ES-I3 (cell line): ENCODE measurements at regions not wholly inside any gene's neighbourhood (a gene's known extent, or its start where the extent isn't known, plus 50 kb on each side); places are given as distances from the start of the nearest gene placed in this dataset.

Experiments used
- H3K36me3 ChIP-seq: 2 replicates; pipeline ENCODE4 v1.6.1; 2013; ENCODE audit warnings: mild to moderate bottlenecking, low read length, control low read depth, moderate library complexity; ENCODE audit not compliant: insufficient read depth
- H3K4me1 ChIP-seq: 2 replicates; pipeline ENCODE4 v1.6.1; 2013; ENCODE audit warnings: mild to moderate bottlenecking, control low read depth, low read length; ENCODE audit not compliant: insufficient read depth
- H3K9ac ChIP-seq: 2 replicates; pipeline ENCODE4 v1.6.1; 2013; ENCODE audit warnings: low read depth, mild to moderate bottlenecking, low read length, moderate library complexity
- H3K9me3 ChIP-seq: 2 replicates; pipeline ENCODE4 v1.6.1; 2013; ENCODE audit warnings: mild to moderate bottlenecking, low read length, moderate library complexity; ENCODE audit not compliant: control insufficient read depth, insufficient read depth

DNA sequence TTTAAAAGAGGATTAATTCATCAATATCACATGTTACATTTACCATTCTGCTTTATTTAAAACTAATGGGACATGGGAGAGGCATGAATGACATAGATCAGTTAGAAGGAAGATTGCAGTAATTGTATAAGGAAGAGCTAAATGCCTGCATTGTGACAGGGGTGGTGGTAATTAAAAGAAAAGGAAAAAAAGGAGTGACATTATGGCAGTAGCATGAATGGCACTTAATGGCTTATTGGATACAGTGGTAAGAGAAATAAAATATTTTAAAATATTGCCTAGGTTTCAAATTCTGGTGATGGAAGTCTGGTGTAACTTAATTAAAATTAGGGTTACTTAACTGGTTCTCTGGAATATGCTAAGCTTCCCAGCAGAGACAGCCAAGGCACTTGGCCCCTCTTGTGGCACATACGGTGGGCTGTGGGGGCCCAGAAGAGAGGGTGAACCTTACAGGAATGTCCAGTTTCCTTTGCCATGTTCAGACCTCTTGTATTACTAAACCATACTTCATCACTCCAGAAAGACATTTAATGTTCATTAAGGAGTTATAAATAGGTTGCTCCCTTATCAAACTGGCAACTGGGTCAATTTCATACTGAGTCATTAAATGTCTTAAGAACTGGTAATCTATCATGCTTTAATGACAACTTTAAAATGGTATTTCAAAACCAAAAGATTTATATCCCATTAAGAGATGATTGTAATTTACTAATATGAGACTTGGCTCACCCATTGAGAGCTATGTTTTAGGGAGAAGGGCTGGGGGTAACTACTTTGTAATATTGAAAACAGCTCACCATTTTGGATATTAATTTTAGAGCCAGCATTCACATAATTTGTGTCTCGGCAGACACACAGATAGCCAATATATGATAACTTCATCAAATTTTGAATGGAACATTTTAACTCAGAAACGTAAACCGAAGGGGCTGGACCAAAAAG is 798.9 kb upstream of the PIK3C3 start:
- no peaks in the 10 kb centered on the region for H3K4me1 ChIP-seq

DNA sequence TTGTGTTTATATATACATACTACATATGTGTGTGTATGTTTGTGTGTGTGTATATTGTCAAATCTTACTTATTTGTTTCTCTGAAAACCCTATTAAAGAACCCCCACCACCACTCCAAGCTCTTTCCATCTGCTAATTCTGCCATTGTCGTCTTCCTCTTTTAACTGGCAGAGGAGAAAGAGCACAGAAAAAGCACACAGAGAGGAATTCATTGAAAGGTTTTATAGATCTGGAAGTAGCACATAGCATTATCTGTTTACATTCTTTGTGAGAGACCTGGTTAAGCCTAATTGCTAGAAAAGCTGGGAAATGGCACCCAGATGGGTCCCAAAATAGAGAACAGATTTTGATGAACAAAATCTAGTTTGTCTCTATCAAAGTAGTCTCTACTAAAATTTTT is 800.0 kb upstream of the PIK3C3 start:
- H3K9me3 ChIP-seq: no peaks in the 10 kb centered on the region
- no peaks in the 10 kb centered on the region for H3K36me3 ChIP-seq
- no peaks in the 10 kb centered on the region for H3K4me1 ChIP-seq
- H3K9ac ChIP-seq: no peak overlapping the region

More for the DNA sequence above, 798.9 kb upstream of the PIK3C3 start:
- Histone ChIP-seq H3K9me3 (no peaks in the 10 kb centered on the region), H3K36me3 (no peaks in the 10 kb centered on the region), H3K9ac (no peak overlapping the region)

DNA sequence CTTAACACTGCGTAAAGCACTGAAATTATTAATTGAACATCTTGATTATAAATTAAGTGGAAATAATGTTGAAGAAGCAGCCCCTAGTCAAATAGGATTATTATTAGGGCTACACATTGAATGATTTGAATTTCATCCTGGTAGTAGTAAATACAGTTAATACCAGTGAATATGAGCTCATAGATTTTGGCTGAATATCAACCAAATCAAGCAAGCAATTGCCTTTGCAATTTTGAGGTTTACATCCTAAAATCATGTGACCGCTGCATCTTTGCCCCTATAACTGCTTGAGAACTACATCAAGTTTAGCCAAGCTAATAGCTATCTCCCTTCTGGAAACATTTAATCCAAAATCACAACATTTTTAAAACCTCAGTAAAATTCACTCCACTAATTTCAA is 801.2 kb upstream of the PIK3C3 start:
- H3K9ac ChIP-seq: no peak overlapping the region
- no peaks in the 10 kb centered on the region for H3K9me3 ChIP-seq
- no peaks in the 10 kb centered on the region for H3K4me1 ChIP-seq
- no peaks in the 10 kb centered on the region for H3K36me3 ChIP-seq

DNA sequence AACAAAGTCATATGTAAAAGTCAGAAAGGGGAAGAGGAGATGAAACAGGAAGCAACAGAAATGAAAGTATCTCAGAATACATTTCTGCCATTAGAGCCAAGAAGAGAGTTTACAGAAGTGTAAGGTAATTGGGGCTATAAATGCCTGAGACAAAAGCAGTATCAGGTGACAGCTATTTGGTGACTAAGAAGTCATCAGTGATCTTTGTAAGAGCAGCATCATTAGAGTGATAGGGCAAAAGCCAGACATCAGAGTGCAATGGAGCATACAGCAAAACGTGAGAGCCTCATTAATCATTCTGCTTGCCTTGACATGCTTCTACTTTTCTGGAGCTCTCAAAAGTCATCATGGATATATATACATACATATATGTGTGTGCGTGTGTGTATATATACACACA is 804.7 kb upstream of the PIK3C3 start:
- H3K9ac ChIP-seq: no peak overlapping the region
- no peaks in the 10 kb centered on the region for H3K9me3 ChIP-seq

DNA sequence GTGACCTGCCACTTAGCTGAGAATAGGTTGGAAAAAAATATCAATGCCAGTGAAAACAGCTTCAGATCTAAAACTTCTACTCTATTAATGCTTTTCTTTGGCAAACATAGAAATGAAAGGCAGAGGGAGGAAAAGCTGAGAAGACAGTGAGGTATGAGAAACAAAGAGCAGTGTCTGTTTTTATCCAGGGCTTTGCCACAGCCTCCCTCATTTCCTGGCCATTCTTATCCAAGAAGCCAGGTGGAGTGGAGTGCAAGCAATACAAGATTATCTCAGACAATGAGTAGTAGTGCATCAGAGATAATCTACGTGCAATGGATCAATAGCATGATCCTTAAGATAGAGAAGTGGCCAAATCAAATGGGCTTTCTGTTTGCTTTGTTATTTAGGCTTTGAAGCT is 808.7 kb upstream of the PIK3C3 start:
- no peak overlapping the region for H3K9ac ChIP-seq
- no peaks in the 10 kb centered on the region for H3K36me3 ChIP-seq
- peaks cover 5% of the 10 kb centered on the region; the same call in 1 of the 2 replicates for H3K4me1 ChIP-seq
- no peaks in the 10 kb centered on the region for H3K9me3 ChIP-seq

More for the DNA sequence above, 804.7 kb upstream of the PIK3C3 start:
- Histone ChIP-seq H3K36me3 (no peaks in the 10 kb centered on the region), H3K4me1 (peaks cover 5% of the 10 kb centered on the region; the same call in 1 of the 2 replicates)

DNA sequence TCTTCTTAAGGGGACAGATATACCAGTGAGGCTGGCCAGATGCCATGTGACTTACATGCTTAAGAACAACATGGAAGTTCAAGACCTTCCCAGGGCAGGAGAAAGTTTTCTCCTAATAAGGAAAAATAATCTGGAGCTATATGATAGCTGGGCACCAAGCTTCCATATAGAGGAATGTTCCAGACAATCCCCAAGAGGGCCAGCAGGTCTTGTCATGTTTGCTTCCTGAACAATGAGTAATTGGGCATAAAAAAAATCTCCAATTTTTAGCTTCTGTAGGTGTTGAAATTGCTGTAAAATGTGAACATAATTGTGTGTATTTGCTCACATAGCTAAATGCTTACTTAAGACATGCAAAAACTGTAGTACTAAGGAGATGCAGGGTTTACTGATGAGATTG is 809.5 kb upstream of the PIK3C3 start:
- H3K4me1 ChIP-seq: peaks cover 5% of the 10 kb centered on the region; the same call in 1 of the 2 replicates

DNA sequence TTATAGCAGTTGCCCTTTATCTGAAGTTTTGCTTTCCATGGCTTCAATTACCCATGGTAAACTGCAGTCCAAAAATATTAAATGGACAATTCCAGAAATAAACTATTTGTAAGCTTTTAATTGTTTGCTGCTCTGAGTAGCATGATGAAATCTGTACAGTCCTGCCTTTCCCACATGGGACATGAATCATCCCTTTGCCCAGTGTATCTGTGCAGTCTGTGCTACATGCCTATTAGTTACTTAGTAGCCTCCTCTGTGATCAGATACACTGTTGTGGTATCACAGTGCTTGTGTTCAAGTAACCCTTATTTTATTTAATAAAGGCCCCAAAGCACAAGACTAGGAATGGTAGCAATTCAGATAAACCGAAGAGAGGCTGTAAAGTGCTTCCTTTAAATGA is 810.6 kb upstream of the PIK3C3 start:
- Histone ChIP-seq H3K4me1 (peaks cover 5% of the 10 kb centered on the region; the same call in 1 of the 2 replicates), H3K36me3 (no peaks in the 10 kb centered on the region), H3K9me3 (no peaks in the 10 kb centered on the region), H3K9ac (no peak overlapping the region)

More for the DNA sequence above, 809.5 kb upstream of the PIK3C3 start:
- Histone ChIP-seq H3K9ac (no peak overlapping the region), H3K9me3 (no peaks in the 10 kb centered on the region), H3K36me3 (no peaks in the 10 kb centered on the region)

DNA sequence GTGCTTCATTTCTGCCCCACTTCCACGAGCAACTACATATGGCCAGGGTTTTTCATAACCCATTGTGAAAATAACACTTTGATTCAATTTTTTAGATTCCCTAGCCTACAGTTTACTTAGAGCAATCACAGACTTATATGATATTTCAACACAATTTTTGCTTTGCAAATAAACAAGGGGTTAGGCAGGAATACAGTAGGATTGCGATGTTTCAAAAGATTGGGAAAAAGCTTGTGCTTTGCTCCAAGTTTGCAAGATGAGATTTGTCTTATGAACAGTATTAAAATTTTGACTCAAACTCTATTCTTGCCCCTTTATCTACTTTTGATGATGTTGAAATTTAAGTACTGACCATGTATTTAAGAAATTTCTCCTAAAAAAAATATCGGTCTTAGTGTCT is 814.5 kb upstream of the PIK3C3 start:
- Histone ChIP-seq H3K36me3 (no peaks in the 10 kb centered on the region), H3K9me3 (no peaks in the 10 kb centered on the region), H3K9ac (no peak overlapping the region), H3K4me1 (no peaks in the 10 kb centered on the region)

DNA sequence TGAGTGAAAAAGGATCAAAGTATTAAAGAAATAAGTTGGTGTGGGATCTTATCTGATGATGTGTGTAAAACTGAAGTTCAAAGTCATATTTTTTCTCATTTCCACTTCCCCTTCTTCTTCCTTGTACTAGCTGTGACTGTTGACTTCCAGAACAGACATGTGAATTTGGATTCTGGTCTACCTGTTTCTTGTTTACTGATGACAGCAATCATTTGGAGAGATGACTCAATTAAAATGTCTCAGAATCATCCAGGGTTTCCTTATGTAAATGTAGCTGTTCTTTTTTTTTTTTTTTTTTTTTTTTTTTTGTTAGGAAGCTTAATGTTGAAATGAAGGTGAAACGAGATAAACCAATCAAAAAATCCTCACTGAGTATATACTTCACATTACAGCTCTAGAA is 819.9 kb upstream of the PIK3C3 start:
- H3K9me3 ChIP-seq: no peaks in the 10 kb centered on the region
- no peak overlapping the region for H3K9ac ChIP-seq
- no peaks in the 10 kb centered on the region for H3K36me3 ChIP-seq
- H3K4me1 ChIP-seq: no peaks in the 10 kb centered on the region

DNA sequence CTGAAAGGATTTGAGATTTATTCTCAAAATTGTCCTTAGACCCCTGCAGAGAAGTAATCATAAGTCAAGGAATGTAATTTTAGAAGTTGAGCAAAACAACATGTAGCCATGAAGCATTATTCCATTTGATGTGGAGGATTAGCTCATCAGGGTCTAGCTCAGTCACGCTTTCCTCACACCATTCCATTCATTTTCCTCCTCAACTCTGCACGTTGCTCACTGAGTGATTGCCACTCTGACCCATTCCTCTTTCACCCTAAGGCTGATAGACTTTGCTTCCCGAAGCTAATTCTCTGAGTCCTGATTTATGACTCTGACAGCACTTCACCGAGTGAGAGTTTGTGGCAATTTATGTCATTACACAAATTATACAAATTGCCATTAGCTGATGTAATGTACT is 820.6 kb upstream of the PIK3C3 start:
- no peak overlapping the region for H3K9ac ChIP-seq
- H3K36me3 ChIP-seq: no peaks in the 10 kb centered on the region
- H3K4me1 ChIP-seq: no peaks in the 10 kb centered on the region
- H3K9me3 ChIP-seq: no peaks in the 10 kb centered on the region

DNA sequence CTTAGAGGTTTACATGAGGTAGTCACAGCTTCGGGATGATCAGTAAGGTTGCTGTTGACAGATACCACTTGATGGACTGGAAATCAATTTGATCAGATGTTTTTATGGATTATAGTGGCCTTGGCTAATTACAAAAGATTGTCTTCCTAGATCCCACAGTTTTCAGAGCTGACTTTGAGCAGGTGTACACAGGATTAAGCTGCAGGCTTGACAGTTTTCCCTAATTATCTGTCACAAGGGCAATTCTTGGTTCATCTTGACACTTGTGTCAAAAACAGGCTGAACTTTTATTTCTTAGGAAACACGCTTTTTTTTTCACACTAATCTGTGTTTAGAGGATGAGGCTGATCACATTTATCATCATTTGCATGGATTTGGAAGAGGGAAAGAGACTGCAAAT is 824.0 kb upstream of the PIK3C3 start:
- Histone ChIP-seq H3K4me1 (no peaks in the 10 kb centered on the region), H3K9me3 (no peaks in the 10 kb centered on the region), H3K36me3 (no peaks in the 10 kb centered on the region), H3K9ac (no peak overlapping the region)

DNA sequence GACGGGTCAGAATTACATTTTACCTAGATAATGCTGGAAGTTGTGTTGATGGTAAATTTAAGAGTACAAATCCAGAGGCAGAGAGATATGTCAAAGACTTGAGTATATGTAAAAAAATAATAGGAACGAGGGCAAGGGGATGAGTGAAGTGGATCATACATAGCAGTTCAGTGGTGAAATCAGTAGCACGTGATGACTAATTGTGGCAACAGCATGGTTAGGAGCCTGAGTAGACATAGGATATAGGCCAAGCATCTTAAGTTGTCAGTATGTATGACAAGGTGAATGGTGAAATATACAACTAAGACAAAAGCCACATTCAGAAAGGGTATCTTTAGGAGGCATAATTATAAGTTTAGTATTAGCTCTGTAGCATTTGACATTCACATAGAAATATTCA is 826.5 kb upstream of the PIK3C3 start:
- no peaks in the 10 kb centered on the region for H3K9me3 ChIP-seq
- no peak overlapping the region for H3K9ac ChIP-seq
- H3K36me3 ChIP-seq: no peaks in the 10 kb centered on the region
- H3K4me1 ChIP-seq: no peaks in the 10 kb centered on the region

DNA sequence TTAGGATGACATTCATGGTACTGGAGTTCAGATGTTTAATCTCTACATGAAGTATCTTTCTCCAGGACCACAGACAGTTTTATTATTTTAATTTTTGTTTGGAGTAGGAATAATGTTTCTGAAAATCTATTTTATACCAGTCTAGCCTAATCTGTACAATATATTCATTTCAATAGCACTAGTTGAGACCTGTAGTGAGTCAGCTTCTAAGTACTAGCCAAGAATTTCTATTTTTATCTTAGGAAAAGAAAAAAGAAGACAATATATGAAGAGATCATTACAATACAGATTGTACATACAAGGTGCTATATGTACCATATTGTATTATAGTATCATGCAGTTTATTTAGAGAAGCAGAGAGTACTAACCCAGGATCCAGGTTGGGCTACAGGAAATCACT is 826.9 kb upstream of the PIK3C3 start:
- Histone ChIP-seq H3K9me3 (no peaks in the 10 kb centered on the region), H3K36me3 (no peaks in the 10 kb centered on the region), H3K4me1 (no peaks in the 10 kb centered on the region), H3K9ac (no peak overlapping the region)

DNA sequence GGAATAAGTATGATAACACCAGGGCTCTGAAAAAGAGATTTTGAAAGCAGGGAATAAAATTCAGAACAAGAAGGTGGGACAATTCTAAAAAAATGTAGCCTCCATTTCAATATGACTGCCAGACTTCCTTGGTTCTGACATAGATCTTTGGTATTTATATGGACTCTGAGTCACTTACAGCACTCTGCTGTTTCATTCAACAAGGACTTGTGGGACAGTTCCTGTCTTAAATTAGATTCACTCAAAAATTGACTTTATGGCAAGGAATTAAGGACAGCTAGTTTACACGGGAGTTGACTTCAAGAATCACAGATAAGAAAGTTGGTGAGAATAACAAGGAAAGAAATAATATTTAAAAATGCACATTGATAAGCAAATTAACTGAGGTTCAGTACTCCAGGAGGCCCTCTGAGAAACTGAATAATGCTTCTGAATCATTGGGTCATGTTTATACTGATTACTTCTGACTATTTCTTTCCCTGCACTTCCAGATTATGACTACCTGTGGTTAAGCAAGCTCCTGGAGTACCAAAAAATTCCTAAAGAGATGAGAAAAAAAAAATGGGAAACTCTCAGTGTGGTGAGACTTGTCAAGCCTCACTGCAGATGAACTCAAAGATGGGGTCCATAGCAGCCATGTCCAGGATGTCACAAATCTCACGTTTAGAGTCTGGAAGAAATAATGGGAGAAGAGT is 828.3 kb upstream of the PIK3C3 start:
- Histone ChIP-seq H3K36me3 (no peaks in the 10 kb centered on the region), H3K9me3 (no peaks in the 10 kb centered on the region), H3K9ac (no peak overlapping the region), H3K4me1 (no peaks in the 10 kb centered on the region)
